HG03095 (cell line): ENCODE measurements at regions not wholly inside any gene's neighbourhood (a gene's known extent, or its start where the extent isn't known, plus 50 kb on each side); places are given as distances from the start of the nearest gene placed in this dataset.
A peak's percentile ranks its signal among the peaks of the same experiment; 100 is the strongest.
"Not testable (repeated sequence)": the region's sequence is repeated elsewhere in the genome, so short reads cannot be mapped to it uniquely, and the experiment has no call there.

ENCODE experiments used
- ATAC-seq: cut with Tn5 transposase; IDR thresholded peaks from one replicate; pipeline ENCODE4 v1.9.1; 2021; ENCODE audit warnings: moderate library complexity; ENCODE audit not compliant: unreplicated experiment

DNA sequence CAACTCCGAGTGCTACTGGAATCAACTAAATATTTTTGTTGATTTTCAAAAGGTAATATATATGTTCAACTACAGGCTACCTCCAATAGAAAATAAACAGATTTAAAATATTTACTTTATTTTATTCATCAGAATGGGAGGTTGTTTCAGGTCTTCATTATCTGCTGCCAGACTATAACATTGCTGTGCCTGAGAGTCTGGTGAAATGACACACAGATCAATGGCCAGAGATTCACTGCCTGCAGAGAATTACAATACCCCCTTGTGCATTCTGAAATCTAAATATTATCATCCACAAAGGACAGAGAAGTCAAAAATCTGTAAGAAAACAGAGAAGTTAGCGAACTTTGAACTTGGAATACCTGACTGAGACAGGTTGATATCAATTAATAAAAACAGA lies 667.8 kb upstream of the GJE1 start:
- ATAC-seq, result no peak

DNA sequence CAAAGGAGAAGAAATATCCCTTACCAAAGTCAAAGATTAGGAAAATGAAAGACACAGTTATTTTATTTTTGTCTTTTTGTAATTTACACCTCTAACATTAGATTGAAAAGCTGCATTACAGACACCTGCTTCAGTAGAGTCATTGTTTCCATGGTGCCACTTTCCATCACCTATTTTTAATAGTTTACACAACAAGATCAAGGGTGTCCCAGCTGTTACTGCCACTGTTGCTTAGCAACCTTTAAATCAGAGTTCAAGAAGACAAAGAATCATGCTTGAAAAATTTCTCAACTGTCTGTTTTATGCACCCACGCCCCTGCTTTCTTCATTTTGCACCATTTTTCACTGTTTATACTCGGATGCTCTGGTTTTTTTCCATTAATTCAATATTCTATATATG lies 668.2 kb upstream of the GJE1 start:
- ATAC-seq, result peak; percentile 68

DNA sequence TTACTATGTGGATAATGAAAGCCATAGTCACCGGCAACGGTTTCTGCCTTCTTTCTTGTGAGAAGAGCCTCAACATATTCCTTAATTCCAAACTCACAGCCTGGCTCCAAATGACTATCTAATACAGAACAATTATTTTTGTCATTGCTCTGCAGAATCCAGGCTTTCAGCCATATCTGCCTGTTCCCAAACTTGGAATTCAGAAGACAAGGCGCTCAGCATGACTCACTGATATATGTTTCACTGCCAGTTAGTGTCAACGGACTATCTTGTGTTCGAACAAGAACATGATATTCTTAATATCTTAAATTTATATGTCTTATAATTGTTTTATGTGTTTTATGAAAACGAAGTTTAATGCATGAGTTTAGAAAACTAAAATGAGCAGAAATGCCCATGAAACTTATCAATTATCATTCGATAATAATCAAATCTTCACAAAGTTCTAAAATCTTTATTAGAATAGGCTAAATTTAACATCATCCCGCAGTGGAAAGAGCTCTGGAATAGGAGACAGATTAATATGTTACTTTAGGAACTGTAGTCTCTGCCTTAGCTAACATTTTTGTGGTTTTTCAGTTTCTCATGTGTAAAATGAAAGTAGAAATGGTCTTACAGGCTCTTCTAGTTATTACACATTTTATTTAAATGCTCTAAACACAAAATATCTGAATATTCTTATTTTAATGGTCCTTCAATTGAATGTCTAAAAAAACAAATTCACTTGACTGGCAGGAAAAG lies 669.3 kb upstream of the GJE1 start:
- ATAC-seq, result peak; percentile 92

DNA sequence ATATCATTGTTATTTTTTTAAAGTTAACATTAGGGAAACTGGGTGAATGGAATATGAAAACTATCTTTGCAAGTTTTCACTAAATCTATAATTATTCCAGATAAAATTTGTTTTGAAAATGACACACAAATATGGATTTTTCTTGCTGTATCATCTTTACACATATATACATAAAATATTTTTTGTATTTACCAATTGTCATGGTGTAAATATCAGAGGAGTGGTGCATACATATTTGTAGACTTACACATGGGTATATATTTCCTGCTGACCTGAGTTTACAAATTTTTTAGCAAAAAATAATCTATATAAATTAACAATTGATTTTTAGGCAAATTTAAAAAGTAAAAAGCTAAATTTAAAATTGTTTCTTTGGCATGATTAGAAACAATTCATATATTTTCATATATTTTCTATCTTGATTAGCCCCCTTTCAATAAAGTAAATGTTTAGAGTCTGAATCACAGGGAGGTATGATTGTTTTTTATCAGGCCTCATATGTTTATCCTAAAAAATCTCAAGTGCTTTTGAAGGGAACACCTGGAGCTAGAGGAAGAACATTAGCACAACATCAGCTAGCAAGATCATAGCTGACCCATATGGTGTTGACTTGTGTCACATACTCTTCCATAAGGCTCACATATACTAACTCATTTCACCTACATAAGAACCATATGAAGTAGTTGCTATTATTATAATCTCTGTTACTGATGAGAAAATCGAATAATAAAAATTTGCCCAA lies 671.8 kb upstream of the GJE1 start:
- ATAC-seq, result no peak

DNA sequence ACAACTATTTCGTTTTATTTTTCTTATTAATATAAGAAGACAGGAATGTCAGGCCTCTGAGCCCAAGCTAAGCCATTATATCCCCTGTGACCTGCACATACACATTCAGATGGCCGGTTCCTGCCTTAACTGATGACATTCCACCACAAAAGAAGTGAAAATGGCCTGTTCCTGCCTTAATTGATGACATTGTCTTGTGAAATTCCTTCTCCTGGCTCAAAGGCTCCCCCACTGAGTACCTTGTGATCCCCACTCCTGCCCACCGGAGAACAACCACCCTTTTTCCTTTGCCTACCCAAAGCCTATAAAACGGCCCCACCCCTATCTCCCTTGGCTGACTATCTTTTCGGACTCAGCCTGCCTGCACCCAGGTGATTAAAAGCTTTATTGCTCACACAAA lies 672.5 kb upstream of the GJE1 start:
- ATAC-seq, result not testable (repeated sequence)

DNA sequence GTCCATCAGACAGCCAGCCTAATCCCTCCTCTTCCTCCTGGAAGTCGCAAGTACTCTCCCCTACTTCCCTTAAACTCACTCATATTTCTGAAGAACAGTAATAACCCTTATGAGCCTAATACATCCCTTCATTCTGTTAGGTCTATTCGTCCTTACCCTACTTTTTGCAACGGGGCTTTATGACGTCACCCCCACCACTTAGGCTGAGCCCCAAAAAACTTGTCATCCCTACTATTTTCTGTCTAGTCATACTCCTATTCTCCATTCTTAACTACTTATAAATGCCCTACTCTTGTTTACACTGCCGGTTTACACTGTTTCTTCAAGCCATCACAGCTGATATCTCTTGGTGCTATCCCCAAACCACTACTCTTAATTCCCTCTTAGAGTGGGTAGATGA lies 674.7 kb upstream of the GJE1 start:
- not testable (repeated sequence) for ATAC-seq

DNA sequence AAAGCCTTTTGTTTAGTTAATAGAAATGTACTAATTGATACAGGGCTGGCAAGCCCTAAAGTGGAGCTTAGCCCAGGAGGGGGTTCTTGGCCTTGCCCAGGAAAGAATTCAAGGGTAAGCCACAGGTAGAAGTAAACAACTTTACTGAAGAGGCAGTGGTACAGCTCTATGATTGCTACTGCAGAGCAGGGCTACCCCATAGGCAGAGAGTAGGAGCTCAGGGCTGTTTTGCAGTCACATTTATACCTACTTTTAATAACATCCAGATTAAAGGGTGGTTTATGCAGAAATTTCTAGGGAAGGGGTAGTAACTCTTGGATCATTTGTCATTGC lies 680.4 kb upstream of the GJE1 start:
- no peak for ATAC-seq

DNA sequence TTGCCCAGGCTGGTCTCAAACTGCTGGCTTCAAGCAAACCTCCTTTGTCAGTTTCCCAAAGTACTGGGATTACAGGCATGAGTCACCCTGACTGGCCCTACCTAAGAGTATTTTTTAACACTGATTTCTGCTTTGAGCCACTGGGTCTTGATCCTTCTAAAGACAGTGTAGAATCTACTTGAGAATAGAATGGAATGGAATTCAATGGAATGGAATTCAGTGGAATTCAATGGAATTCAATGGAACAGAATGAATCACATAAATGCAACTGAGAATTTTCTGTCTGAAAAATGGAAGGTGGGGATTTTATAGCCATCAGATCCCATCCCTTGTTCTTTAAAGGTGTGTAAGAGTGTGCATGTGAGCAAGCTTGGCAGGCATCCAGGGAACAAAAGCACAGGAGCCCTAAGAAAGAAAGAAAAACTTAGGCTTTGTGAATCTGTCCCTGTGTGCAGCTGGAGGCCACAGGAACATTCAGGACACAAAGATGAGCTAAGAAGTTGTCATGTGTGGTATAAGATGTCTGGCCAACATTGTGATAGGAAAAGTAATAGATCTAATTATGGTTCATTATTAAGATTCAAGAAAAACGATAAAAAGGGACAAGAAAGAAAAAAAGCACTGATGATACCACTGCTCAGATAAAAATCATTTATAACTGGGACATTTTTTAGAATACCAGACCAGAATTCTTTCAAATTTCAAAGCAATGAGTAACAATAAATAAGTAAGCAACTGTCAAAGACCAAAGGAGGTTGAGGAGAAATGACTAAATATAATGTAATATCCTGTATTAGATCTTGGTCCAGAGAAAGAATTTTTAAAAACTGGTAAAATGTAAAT lies 681.0 kb upstream of the GJE1 start:
- no peak for ATAC-seq

DNA sequence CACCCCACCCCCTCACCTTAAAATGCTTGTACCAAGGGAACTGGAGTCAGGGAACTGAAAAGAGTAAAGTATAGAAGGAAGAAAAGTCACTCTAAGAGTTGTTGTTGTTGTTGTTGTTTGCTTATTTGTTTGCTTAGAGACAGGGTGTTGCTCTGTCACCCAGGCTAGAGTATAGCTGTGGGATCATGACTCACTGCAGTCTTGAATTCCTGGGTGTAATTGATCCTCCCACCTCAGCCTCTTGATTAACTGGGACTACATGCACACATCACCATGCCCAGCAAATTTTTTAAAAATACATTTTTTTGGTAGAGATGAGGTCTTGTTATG lies 681.6 kb upstream of the GJE1 start:
- no peak for ATAC-seq

DNA sequence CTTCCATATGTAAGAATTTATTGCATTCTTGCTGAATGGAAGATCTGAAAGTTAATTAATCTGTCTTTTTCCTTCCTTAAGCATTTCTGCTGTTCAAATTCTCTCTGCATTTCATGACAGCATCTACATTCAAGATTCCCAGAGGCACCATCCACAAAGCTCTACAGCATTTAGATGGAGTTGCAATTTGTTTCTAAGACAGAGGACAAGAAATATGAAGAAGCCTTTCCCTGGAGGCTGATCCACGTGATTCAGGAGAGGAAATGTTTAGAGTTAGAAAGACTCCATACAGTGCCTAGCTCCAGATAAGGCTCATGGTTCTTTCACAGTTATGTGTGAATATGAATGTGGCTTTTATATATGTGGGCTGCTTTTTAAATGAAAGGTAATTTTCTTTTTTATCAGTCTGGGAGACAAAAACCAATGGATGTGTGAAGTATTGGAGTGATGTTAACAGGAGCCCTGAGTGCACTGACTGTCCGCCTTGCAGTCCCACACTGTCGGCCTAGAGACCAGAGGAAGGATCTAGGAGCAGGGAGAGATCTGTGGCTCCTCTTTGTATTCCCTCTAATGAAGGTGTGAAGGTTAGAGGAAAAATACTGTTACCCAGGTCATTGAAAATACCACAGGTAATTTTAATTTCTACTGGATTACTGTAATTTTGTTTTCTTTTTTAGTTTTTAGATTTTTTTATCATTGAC lies 686.6 kb upstream of the GJE1 start:
- no peak for ATAC-seq

DNA sequence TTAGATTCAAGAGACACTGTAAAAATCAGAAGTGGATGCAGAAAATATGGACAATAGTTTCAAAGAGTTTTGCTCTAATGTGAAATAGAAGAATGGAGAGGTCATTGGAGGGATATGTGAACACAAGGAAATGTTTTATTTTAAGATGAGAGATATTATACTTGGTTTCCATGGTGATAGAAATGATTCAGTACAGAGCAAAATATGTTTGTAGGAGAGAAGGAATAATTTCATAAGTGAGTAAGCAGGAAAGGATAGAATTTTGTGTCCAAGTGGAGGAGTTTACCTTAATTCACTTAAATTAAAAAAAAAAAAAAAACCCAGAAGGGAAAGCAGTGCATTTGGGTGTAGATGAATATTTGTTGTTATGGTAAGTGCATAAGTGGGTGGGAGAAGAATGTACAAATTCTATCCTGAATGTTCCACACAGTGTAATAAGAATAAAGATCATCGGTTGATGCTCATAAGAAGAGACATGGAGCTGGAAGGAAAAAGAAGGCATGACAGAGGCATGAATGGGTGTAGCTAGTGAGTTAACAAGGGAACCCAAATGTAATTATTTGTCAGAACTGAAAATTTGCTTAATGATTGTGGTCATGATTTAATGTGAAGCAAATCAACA lies 688.9 kb upstream of the GJE1 start:
- no peak for ATAC-seq

DNA sequence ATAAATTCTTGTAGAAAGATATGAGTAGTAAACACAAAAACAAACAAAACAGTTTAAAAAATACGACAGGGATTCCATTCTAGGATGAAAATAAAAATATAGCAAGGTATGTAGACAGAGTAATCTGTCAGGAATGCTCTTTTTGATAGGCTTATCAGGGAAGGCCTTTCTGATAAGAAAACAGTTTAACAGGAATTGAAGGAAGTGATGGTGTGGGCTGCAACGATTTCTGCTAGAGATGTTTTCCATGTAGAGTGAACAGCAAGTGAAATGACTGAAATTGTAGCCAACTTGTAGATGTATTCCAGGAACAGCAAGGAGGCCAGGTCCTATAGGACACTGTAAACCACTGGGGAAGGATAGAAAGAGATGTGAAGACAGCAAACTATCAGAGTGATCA lies 689.7 kb upstream of the GJE1 start:
- no peak for ATAC-seq

DNA sequence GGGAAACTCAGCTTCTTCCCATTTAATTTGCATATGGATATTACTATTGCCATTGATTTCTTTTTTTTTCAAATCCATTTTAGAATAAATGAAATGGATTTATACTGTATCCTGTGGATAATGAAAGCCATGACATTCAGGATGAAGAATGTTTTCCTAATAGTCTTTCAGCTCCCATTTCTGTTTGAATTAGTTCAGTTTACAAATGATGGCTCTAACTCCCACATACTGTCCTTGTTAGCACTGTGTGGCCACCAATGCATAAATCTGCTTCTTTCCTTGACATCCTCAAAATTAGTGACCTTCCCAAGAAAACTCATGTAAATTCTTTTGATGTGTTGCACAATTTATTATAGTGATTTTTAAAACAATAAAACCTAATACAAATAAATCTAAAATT lies 693.2 kb upstream of the GJE1 start:
- no peak for ATAC-seq

DNA sequence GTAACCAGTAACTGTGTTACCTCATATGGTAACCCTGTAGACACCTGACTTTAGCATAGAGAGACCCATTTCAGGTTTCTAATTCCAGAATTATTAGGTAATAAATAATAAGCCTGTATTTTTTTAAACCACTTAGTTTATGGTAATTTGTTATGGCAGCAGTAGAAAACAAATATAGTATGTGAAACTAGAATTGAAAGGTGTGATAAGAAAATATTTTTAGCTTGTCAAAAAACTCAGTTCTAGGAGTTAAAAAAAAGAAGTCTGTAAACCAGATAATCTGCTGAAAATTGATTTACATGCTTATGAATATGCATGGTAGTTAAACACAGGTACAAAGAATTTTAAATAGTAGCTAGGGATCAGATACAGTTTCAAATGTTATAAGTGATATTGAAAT lies 695.0 kb upstream of the GJE1 start:
- ATAC-seq, result no peak

DNA sequence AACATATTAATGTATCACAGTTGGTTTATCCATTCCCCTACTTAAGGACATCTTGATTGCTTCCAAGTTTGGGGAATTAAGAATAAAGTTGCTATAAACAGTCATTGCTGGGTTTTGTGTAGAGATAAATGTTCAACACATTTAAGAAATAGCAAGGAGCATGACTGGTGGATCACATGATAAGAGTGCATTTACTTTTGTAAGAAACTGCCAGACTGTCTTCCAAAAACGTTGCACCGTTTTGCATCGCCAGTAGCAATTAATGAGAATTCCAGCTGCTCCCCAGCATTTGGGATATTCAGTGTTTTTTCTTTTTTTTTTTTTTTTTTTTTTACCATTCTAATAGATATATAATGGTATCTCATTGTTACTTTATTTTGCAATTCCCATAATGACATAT lies 695.7 kb upstream of the GJE1 start:
- ATAC-seq, result no peak

DNA sequence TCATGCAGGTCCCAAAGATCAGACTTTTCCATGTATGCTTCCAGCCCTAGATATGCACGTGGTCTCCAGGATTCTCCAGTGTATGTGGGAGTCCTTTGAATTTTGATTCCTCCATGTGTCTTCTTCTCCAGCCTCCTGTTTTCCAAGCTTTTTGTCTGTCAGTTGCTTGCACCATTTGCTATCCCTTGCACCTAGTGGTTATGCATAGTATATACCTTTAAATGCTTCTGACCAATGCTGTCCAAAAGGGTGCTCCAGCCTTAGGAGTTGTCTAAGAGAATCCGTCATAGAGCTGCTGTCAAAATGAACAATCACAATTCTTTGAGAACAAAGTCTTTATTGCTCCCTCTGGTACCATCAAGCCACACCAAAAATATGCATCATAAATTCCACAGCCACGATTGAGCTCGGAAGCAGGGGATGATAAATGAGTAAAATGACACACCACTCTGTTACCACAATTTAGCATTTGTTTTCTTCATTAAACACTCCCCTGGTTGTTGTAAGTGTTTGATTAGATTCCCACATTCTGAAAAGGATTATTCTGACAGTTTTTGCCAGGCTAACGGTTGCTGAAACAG lies 706.2 kb upstream of the GJE1 start:
- no peak for ATAC-seq

DNA sequence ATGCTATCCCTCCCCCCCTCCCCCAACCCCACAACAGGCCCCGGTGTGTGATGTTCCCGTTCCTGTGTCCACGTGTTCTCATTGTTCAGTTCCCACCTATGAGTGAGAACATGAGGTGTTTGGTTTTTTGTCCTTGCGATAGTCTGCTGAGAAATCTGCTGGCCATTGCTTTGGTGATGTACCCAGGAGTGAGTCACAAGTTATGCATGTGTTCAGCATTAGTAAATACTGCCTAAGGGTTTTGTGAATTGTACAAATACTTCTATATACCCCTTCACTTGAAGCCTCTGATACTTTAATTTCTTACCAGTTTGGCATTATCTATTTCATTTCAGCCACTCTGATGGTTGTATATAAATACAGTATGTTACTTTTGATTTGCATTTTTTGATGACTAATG lies 711.3 kb upstream of the GJE1 start:
- ATAC-seq, result no peak

DNA sequence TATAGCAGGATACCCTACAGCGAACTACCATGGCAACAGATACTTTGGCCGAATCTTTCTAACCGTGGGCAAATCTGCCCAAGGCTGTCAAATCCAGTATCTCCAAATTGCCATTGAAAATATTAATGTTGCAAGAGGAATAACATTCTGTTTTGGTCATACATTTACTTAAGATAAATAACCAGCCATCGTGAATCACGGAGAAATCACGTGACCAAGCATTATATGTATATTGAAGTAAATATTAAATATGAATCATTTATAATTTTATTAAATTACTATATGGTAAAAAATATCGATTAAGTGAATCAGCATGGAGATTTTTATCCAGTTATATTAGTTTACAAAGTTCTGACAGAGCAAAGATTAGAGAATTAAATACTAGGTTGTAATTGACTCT lies 714.6 kb upstream of the GJE1 start:
- ATAC-seq, result no peak

DNA sequence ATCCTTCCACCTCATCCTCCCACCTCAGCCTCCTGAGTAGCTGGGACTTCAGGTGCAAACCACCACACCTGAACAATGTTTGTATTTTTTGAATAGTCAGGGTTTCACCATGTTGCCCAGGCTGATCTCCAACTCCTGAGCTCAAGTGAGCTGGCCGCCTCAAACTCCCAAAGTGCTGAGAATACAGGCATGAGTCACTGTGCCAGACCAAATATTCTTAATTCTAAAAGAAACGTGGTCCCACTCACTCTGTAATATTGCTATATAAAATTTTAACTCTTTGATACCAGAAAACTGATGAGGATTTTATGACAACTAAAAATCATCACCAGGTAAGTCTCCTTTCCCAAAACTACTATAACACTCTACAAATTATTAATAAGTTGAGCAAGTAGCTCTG lies 716.8 kb upstream of the GJE1 start:
- no peak for ATAC-seq

DNA sequence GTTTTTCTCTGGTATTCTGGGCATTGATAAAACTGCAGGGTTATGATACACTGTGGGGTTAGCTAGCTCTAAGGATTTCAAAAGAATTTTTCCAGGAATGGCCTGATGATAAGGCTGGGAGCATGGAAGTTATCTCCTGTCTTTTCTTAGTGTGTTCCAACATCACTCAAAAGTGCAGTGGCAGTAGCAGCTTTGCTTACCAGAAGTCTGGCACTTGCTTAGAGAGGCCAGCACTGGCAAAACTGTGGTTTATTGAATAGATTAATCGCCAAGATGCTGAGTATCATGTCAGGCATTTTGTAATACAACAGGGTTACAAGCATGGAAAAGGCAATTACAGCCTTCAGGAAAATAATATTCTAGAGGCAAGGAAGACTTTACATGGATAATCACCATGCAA lies 719.5 kb upstream of the GJE1 start:
- ATAC-seq, result no peak

DNA sequence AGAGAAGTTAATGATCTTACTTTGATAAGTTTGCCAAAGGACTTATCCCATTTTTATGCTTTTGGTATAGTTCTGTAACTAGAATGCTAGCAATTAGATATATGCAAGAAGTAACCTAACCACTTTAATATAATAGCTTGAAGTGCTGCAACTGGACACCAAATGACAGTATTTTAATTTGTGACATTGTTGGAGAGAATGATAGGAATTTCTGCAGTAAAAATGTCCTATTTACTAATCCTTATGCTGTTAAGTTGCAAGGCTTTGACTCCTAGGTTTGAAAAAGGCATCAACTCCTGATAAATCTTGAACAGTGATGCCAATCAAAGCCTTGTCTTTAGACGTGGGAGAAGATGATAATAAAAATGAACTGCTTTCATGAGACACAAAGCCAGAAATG lies 726.0 kb upstream of the GJE1 start:
- ATAC-seq, result no peak
